Hepatocyte (in vitro differentiated cells): ENCODE measurements at regions not wholly inside any gene's neighbourhood (a gene's known extent, or its start where the extent isn't known, plus 50 kb on each side); places are given as distances from the start of the nearest gene placed in this dataset.

Experiments
- DNase-seq: peaks from one replicate; pipeline ENCODE4 v3.0.0-alpha.2; 2016; ENCODE audit warnings: low spot score
- H2AFZ ChIP-seq: fragments of 200-600 bp; sonication (generic); 2 replicates; pipeline ENCODE4 v1.6.0; 2016; ENCODE audit warnings: antibody characterized with exemption, mild to moderate bottlenecking
- H3K27ac ChIP-seq: fragments of 200-600 bp; sonication (generic); 2 replicates; pipeline ENCODE4 v1.5.1; 2016; ENCODE audit warnings: mild to moderate bottlenecking
- H3K27me3 ChIP-seq: fragments of 200-600 bp; sonication (generic); 2 replicates; pipeline ENCODE4 v1.6.1; 2016
- H3K36me3 ChIP-seq: fragments of 200-600 bp; sonication (generic); replicated peaks from 2 replicates; pipeline ENCODE4 v1.5.1; 2016; ENCODE audit warnings: low read depth; ENCODE audit not compliant: insufficient read depth
- H3K4me1 ChIP-seq: fragments of 200-600 bp; sonication (generic); 2 replicates; pipeline ENCODE4 v1.5.1; 2016; ENCODE audit warnings: mild to moderate bottlenecking, moderate library complexity; ENCODE audit not compliant: insufficient read depth
- H3K4me2 ChIP-seq: fragments of 200-600 bp; sonication (generic); 2 replicates; pipeline ENCODE4 v1.6.0; 2016
- H3K4me3 ChIP-seq: fragments of 200-600 bp; sonication (generic); 2 replicates; pipeline ENCODE4 v1.5.1; 2016; ENCODE audit warnings: mild to moderate bottlenecking
- H3K79me2 ChIP-seq: fragments of 200-600 bp; sonication (generic); 2 replicates; pipeline ENCODE4 v1.6.0; 2017; ENCODE audit warnings: mild to moderate bottlenecking
- H3K9me2 ChIP-seq: fragments of 200-600 bp; sonication (generic); replicated peaks from 2 replicates; pipeline ENCODE4 v1.6.0; 2017; ENCODE audit warnings: mild to moderate bottlenecking; ENCODE audit not compliant: insufficient read depth
- H3K9me3 ChIP-seq: fragments of 200-600 bp; sonication (generic); 2 replicates; pipeline ENCODE4 v1.5.1; 2016; ENCODE audit warnings: low read depth, mild to moderate bottlenecking
- H4K20me1 ChIP-seq: fragments of 200-600 bp; sonication (generic); 2 replicates; pipeline ENCODE4 v1.6.0; 2016; ENCODE audit warnings: mild to moderate bottlenecking; ENCODE audit not compliant: insufficient read depth, poor library complexity, severe bottlenecking
- CTCF ChIP-seq: fragments of 200-600 bp; sonication (generic); IDR thresholded peaks from 2 replicates; pipeline ENCODE4 v1.5.1; 2016; ENCODE audit warnings: antibody characterized with exemption, mild to moderate bottlenecking; ENCODE audit not compliant: poor library complexity
- EZH2 ChIP-seq: fragments of 200-600 bp; sonication (generic); IDR thresholded peaks from 2 replicates; pipeline ENCODE4 v1.6.1; 2016; ENCODE audit warnings: antibody characterized with exemption, mild to moderate bottlenecking, borderline replicate concordance
- EZH2phosphoT487 ChIP-seq: fragments of 200-600 bp; sonication (generic); IDR thresholded peaks from one replicate; pipeline ENCODE4 v1.6.1; 2018; ENCODE audit warnings: antibody characterized with exemption, mild to moderate bottlenecking, low read depth, moderate library complexity; ENCODE audit not compliant: unreplicated experiment, severe bottlenecking
- WGBS: methylation state at CpG from one replicate; pipeline ENCODE4 v1.1.6; 2016; ENCODE audit warnings: low lambda C conversion rate; ENCODE audit errors: missing lambda C conversion rate; 5-methylcytosine and 5-hydroxymethylcytosine counted together

DNA sequence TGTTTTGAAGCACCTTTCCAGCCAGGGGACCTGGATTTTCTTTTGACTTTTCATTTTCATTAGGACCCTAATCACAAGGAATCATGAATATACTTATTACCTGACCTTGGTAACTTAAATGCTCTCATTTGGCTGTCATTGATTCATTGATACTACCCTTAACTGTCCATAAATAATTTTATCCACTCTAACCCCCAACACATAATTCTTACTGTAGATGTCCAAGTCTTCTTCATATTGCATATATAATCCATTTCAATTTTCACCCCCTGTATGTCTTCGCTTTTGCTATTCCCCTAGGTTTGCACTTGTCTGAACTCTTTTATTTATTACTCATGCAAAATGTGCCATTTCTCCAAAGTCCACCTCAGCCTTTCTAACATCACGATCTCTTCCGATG, 602.9 kb downstream of the MMUT start:
- H3K36me3 ChIP-seq = no peaks in the 10 kb centered on the region
- TF ChIP-seq EZH2 (no peak), EZH2phosphoT487 (no peak), CTCF (no peak)

GRCh38 chr6:48859562-48860123, 603.4 kb downstream of the MMUT start:
- H2AFZ ChIP-seq = no peak overlapping the region
- no peaks in the 10 kb centered on the region for H3K79me2 ChIP-seq
- WGBS = 55% methylated on average over 2 of the region's 2 CpGs
- H3K9me3 ChIP-seq = no peaks in the 10 kb centered on the region
- H4K20me1 ChIP-seq = no peaks in the 10 kb centered on the region
- no peak overlapping the region for H3K4me3 ChIP-seq
- H3K27me3 ChIP-seq = no peaks in the 10 kb centered on the region
- H3K9me2 ChIP-seq = no peaks in the 10 kb centered on the region
- H3K4me1 ChIP-seq = no peaks in the 10 kb centered on the region
- TF ChIP-seq EZH2 (no peak), EZH2phosphoT487 (no peak), CTCF (no peak)
- H3K36me3 ChIP-seq = no peaks in the 10 kb centered on the region
- no peak overlapping the region for H3K4me2 ChIP-seq
- H3K27ac ChIP-seq = no peak overlapping the region
- no peak for DNase-seq

More for the DNA sequence above, 602.9 kb downstream of the MMUT start:
- no peaks in the 10 kb centered on the region for H3K4me1 ChIP-seq
- H3K4me3 ChIP-seq = no peak overlapping the region
- H3K27ac ChIP-seq = no peak overlapping the region
- no peaks in the 10 kb centered on the region for H4K20me1 ChIP-seq
- H3K27me3 ChIP-seq = no peaks in the 10 kb centered on the region
- no peak overlapping the region for H2AFZ ChIP-seq
- H3K4me2 ChIP-seq = no peak overlapping the region
- WGBS = 97% methylated on average over 3 of the region's 3 CpGs
- DNase-seq = no peak
- no peaks in the 10 kb centered on the region for H3K9me2 ChIP-seq
- H3K79me2 ChIP-seq = no peaks in the 10 kb centered on the region
- H3K9me3 ChIP-seq = no peaks in the 10 kb centered on the region

- Histone ChIP-seq H4K20me1 (no peaks in the 10 kb centered on the region), H3K27ac (no peak overlapping the region), H3K9me2 (no peaks in the 10 kb centered on the region), H3K79me2 (no peaks in the 10 kb centered on the region), H3K9me3 (peaks cover 7% of the 10 kb centered on the region), H3K27me3 (no peaks in the 10 kb centered on the region), H3K4me2 (no peak overlapping the region), H2AFZ (no peak overlapping the region), H3K36me3 (no peaks in the 10 kb centered on the region), H3K4me1 (no peaks in the 10 kb centered on the region), H3K4me3 (no peak overlapping the region)
- TF ChIP-seq CTCF (no peak), EZH2 (no peak), EZH2phosphoT487 (no peak)
- 76% methylated on average over 3 of the region's 3 CpGs for WGBS
- DNase-seq = no peak
These were observed 617.8 kb downstream of the MMUT start for GRCh38 chr6:48845219-48845618.
